ENCODE measurements at regions not wholly inside any gene's neighbourhood (a gene's known extent, or its start where the extent isn't known, plus 50 kb on each side); places are given as distances from the start of the nearest gene placed in this dataset.

DNA sequence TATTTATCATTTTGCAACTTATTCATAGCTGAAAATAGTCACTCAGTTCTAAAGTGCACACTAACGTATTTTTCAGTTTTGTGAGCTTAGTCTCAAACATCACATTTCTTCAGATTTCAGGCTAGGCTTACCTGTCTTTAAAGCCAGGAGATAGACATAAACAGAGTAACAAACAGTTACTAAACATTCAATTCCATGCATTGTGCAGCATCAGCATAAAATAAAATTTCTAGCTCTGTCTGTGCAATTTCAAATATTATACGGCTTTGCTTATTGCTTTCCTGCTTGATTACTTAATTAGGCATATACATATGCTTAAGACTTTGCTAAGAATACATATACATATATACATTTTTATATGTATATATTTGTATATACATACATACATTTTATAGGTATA, 637.0 kb downstream of the NR4A2 start:
- no peaks in the 10 kb centered on the region for H3K4me1 ChIP-seq (ENCODE audit: control insufficient read depth, insufficient read depth, low read length)
- H3K27me3 ChIP-seq (ENCODE audit: control insufficient read depth, insufficient read depth, low read length) = no peaks in the 10 kb centered on the region
- no peak overlapping the region for H3K27ac ChIP-seq (ENCODE audit: low read depth, low read length)
- no peaks in the 10 kb centered on the region for H3K9me3 ChIP-seq (ENCODE audit: control insufficient read depth, insufficient read depth, low read depth, low read length)
- H3K4me3 ChIP-seq (ENCODE audit: low read depth, low read length) = no peak overlapping the region
- no peaks in the 10 kb centered on the region for H3K36me3 ChIP-seq (ENCODE audit: control insufficient read depth, insufficient read depth, low read length)
- H3K9ac ChIP-seq (ENCODE audit: low read length) = no peak overlapping the region

DNA sequence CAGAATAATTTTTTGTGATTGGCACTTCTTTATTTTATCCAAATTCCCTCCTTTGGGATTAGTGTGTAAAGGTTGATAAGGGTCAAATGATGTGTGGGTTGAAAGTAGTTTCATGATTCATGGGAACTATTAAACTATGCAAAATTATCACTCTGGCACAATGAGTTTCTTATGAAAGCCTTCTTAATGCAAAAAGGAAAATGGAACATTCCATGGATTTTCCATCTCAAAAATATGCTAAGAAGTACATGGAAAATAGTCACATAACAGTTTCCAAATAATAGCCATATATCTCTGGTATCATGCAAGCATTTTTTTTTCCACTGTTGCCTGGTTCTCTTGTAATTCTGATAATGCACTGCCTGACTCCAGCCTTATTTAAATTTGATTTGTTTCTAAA, 639.7 kb downstream of the NR4A2 start:
- H3K27me3 ChIP-seq (ENCODE audit: control insufficient read depth, insufficient read depth, low read length) = no peaks in the 10 kb centered on the region
- H3K36me3 ChIP-seq (ENCODE audit: control insufficient read depth, insufficient read depth, low read length) = no peaks in the 10 kb centered on the region
- no peaks in the 10 kb centered on the region for H3K4me1 ChIP-seq (ENCODE audit: control insufficient read depth, insufficient read depth, low read length)
- H3K9me3 ChIP-seq (ENCODE audit: control insufficient read depth, insufficient read depth, low read depth, low read length) = no peaks in the 10 kb centered on the region
- H3K9ac ChIP-seq (ENCODE audit: low read length) = no peak overlapping the region
- no peak overlapping the region for H3K27ac ChIP-seq (ENCODE audit: low read depth, low read length)
- no peak overlapping the region for H3K4me3 ChIP-seq (ENCODE audit: low read depth, low read length)

DNA sequence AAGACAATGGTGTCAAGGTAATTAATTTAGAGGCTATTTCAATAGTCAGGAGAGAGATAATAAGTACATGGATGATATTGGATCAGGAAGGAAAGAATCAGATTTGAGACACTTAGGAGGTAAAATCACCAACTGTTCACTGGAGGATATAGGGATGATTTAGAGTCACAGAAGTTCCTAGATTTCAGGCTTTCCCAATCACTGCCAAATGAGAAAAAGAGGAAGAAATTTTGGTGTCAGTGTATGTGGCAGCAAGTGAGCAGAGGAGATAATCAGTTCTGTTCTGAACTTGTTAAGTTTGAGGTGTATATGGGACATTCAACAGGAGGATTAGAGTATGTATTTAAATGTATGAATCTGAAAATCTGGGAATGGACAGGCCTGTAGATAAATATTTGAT, 640.4 kb downstream of the NR4A2 start:
- Histone ChIP-seq H3K9me3 (ENCODE audit: control insufficient read depth, insufficient read depth, low read depth, low read length) (no peaks in the 10 kb centered on the region), H3K4me3 (ENCODE audit: low read depth, low read length) (no peak overlapping the region), H3K9ac (ENCODE audit: low read length) (no peak overlapping the region), H3K27ac (ENCODE audit: low read depth, low read length) (no peak overlapping the region), H3K36me3 (ENCODE audit: control insufficient read depth, insufficient read depth, low read length) (no peaks in the 10 kb centered on the region), H3K27me3 (ENCODE audit: control insufficient read depth, insufficient read depth, low read length) (no peaks in the 10 kb centered on the region), H3K4me1 (ENCODE audit: control insufficient read depth, insufficient read depth, low read length) (no peaks in the 10 kb centered on the region)

DNA sequence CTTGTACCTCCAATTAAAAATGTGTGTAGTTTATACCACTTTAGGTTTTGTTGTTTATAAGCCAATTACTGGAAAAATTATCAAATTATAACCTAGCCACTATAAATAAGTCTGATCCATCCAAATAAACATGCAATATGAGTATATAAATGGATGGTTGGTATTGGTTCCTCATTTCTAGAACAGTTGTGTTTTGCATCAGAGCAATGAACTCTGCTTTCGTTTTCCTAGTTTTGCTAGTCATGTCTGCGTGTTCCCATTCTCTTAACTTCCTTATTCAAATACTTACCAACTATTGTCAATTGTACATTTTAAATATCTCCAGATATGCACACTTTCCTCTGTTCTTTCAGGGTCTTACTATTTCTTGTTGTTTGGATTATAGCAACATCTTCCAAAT, 641.7 kb downstream of the NR4A2 start:
- no peak overlapping the region for H3K9ac ChIP-seq (ENCODE audit: low read length)
- H3K4me3 ChIP-seq (ENCODE audit: low read depth, low read length) = no peak overlapping the region
- H3K36me3 ChIP-seq (ENCODE audit: control insufficient read depth, insufficient read depth, low read length) = no peaks in the 10 kb centered on the region
- no peaks in the 10 kb centered on the region for H3K4me1 ChIP-seq (ENCODE audit: control insufficient read depth, insufficient read depth, low read length)
- H3K27ac ChIP-seq (ENCODE audit: low read depth, low read length) = no peak overlapping the region
- H3K27me3 ChIP-seq (ENCODE audit: control insufficient read depth, insufficient read depth, low read length) = no peaks in the 10 kb centered on the region
- H3K9me3 ChIP-seq (ENCODE audit: control insufficient read depth, insufficient read depth, low read depth, low read length) = no peaks in the 10 kb centered on the region

DNA sequence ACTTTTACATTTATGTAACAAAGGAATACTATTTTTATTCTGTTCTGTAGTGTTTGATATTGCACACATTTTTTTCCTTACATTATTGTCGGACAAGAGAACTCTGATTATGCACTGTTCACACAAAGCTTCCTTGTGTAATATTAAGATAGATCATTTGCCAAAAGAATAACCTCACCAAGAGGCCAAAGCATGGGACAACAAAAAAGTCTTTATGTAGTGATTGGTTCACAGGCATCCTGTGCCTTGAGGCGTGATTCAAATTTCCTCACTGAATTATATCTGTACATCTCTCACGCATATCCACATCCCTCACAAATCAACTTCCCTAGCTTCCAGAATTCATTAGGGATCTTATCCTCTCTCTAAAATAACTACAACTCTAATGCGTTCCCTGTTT, 642.7 kb downstream of the NR4A2 start:
- no peaks in the 10 kb centered on the region for H3K9me3 ChIP-seq (ENCODE audit: control insufficient read depth, insufficient read depth, low read depth, low read length)
- no peaks in the 10 kb centered on the region for H3K27me3 ChIP-seq (ENCODE audit: control insufficient read depth, insufficient read depth, low read length)
- no peaks in the 10 kb centered on the region for H3K4me1 ChIP-seq (ENCODE audit: control insufficient read depth, insufficient read depth, low read length)
- no peaks in the 10 kb centered on the region for H3K36me3 ChIP-seq (ENCODE audit: control insufficient read depth, insufficient read depth, low read length)
- no peak overlapping the region for H3K4me3 ChIP-seq (ENCODE audit: low read depth, low read length)
- no peak overlapping the region for H3K27ac ChIP-seq (ENCODE audit: low read depth, low read length)
- H3K9ac ChIP-seq (ENCODE audit: low read length) = no peak overlapping the region

DNA sequence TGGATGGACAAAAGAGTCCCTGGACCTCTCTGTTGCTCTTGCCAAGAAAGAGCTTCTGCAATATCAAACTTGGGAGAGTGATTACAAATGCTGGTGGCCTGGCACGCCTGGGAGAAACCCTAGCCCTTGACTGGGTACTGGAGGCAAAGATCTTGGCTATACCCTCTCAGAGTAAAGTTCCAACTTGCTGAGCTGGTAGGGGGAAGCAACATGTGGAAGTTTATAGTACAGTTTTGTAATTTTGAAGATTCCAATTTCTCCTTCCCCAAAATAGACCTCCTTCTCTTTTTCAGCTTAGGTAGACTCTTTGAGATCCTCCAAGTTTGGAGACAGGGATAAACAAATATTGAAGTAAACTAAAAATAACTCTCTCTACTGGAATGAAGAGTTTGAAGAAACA, 645.3 kb downstream of the NR4A2 start:
- Histone ChIP-seq H3K4me3 (ENCODE audit: low read depth, low read length) (no peak overlapping the region), H3K27ac (ENCODE audit: low read depth, low read length) (no peak overlapping the region), H3K9ac (ENCODE audit: low read length) (no peak overlapping the region), H3K27me3 (ENCODE audit: control insufficient read depth, insufficient read depth, low read length) (no peaks in the 10 kb centered on the region), H3K9me3 (ENCODE audit: control insufficient read depth, insufficient read depth, low read depth, low read length) (no peaks in the 10 kb centered on the region), H3K36me3 (ENCODE audit: control insufficient read depth, insufficient read depth, low read length) (no peaks in the 10 kb centered on the region), H3K4me1 (ENCODE audit: control insufficient read depth, insufficient read depth, low read length) (no peaks in the 10 kb centered on the region)

DNA sequence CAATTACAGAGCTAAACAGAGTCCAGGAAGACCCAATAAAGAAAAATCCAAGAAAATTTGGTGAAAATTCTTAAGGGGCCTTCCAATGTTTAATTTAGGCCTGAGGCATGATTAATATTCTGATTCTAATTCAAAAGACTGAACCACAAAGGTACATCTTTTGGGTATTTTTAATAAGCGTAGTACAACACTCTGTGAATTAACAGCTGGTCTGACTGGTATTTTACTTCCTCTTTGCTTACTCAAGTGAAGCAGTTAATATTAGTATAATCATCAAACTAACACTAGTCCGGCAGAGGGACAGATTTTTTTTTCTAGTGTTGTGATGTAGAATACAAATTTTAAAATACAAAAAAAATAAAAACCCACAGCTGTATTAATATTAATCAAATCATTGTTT, 652.9 kb downstream of the NR4A2 start:
- no peaks in the 10 kb centered on the region for H3K36me3 ChIP-seq (ENCODE audit: control insufficient read depth, insufficient read depth, low read length)
- no peak overlapping the region for H3K9ac ChIP-seq (ENCODE audit: low read length)
- no peak overlapping the region for H3K27ac ChIP-seq (ENCODE audit: low read depth, low read length)
- no peaks in the 10 kb centered on the region for H3K9me3 ChIP-seq (ENCODE audit: control insufficient read depth, insufficient read depth, low read depth, low read length)
- H3K27me3 ChIP-seq (ENCODE audit: control insufficient read depth, insufficient read depth, low read length) = no peaks in the 10 kb centered on the region
- H3K4me1 ChIP-seq (ENCODE audit: control insufficient read depth, insufficient read depth, low read length) = no peaks in the 10 kb centered on the region
- no peak overlapping the region for H3K4me3 ChIP-seq (ENCODE audit: low read depth, low read length)

DNA sequence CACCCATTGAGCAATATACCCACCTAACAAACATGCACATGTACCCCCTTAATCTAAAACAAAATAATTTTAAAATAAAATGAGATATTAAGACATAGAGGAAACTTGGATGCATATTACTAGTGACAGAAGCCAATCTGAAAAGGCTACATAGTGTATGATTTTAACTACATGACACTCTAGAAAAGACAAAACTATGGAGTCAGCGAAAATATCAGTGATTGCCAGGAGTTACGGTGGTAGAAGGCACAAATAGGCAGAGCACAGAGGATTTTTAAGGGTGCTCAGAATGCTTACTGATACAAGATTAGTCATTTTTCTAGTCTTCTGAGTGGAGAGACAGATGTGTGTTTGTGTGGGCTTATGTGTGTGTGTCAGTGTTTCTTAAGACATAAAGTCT, 656.6 kb downstream of the NR4A2 start:
- Histone ChIP-seq H3K9ac (ENCODE audit: low read length) (no peak overlapping the region), H3K27ac (ENCODE audit: low read depth, low read length) (no peak overlapping the region), H3K4me1 (ENCODE audit: control insufficient read depth, insufficient read depth, low read length) (no peaks in the 10 kb centered on the region), H3K36me3 (ENCODE audit: control insufficient read depth, insufficient read depth, low read length) (no peaks in the 10 kb centered on the region), H3K27me3 (ENCODE audit: control insufficient read depth, insufficient read depth, low read length) (no peaks in the 10 kb centered on the region), H3K9me3 (ENCODE audit: control insufficient read depth, insufficient read depth, low read depth, low read length) (peaks cover 5% of the 10 kb centered on the region; the same call in 1 of the 2 replicates), H3K4me3 (ENCODE audit: low read depth, low read length) (no peak overlapping the region)

DNA sequence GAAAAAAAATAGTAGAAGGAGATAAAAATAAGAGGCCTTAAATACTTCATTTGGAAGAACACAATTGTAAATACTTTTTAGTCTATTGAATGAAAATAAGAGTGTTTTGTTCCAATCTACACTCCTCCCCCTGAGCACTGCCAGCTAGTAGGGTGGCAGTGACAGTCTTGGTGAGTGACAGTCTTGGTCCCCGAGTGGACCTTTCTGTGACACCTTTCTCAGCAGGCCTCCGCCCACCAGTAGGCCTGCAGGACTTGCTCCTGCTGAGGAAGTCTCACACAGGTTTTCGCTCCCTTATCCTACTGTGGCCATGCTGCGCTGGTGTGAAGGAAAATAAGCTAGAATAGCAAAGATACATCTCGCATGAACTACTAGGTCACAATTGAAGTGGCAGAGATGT, 666.8 kb downstream of the NR4A2 start:
- no peaks in the 10 kb centered on the region for H3K9me3 ChIP-seq (ENCODE audit: control insufficient read depth, insufficient read depth, low read depth, low read length)
- no peak overlapping the region for H3K9ac ChIP-seq (ENCODE audit: low read length)
- no peaks in the 10 kb centered on the region for H3K27me3 ChIP-seq (ENCODE audit: control insufficient read depth, insufficient read depth, low read length)
- no peak overlapping the region for H3K4me3 ChIP-seq (ENCODE audit: low read depth, low read length)
- H3K4me1 ChIP-seq (ENCODE audit: control insufficient read depth, insufficient read depth, low read length) = no peaks in the 10 kb centered on the region
- H3K36me3 ChIP-seq (ENCODE audit: control insufficient read depth, insufficient read depth, low read length) = no peaks in the 10 kb centered on the region
- no peak overlapping the region for H3K27ac ChIP-seq (ENCODE audit: low read depth, low read length)

DNA sequence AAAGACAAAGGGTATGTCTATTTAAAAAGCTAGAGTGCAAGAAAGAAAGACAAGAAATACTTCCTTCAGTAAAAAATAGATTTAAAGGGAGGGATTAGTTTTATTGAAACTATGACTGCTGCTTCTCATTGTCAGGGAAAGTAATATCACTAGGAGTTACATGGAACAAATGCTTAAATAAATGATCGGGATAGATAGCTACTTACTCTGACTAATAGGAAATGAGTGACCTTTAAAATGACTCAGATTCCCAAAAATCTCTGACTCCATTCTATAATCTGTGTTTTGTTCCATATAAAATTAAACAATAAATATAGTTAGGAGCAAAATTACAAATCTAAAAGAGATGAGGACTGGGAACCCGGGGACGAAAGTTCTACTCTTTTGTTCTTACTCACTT, 669.3 kb downstream of the NR4A2 start:
- no peak overlapping the region for H3K9ac ChIP-seq (ENCODE audit: low read length)
- H3K27me3 ChIP-seq (ENCODE audit: control insufficient read depth, insufficient read depth, low read length) = no peaks in the 10 kb centered on the region
- no peak overlapping the region for H3K4me3 ChIP-seq (ENCODE audit: low read depth, low read length)
- no peak overlapping the region for H3K27ac ChIP-seq (ENCODE audit: low read depth, low read length)
- no peaks in the 10 kb centered on the region for H3K4me1 ChIP-seq (ENCODE audit: control insufficient read depth, insufficient read depth, low read length)
- no peaks in the 10 kb centered on the region for H3K36me3 ChIP-seq (ENCODE audit: control insufficient read depth, insufficient read depth, low read length)
- H3K9me3 ChIP-seq (ENCODE audit: control insufficient read depth, insufficient read depth, low read depth, low read length) = no peaks in the 10 kb centered on the region

DNA sequence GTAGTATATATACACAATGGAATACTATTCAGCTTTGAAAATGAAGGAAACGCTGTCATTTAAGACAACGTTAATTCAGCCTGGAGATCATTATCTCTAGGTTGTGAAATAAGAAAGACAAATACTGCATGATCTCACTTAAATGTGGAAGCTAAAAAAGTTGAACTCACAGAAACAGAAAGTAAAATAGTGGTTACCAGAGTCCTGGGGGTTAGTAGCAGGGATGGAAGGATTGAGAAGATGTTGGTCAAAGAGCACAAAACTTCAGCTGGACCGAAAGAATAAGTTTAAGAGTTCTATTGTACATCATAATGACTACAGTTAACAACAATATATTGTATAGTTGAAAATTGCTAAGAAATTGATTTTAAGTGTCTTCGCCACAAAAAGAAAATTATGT, 670.3 kb downstream of the NR4A2 start:
- no peak overlapping the region for H3K4me3 ChIP-seq (ENCODE audit: low read depth, low read length)
- no peaks in the 10 kb centered on the region for H3K9me3 ChIP-seq (ENCODE audit: control insufficient read depth, insufficient read depth, low read depth, low read length)
- no peak overlapping the region for H3K27ac ChIP-seq (ENCODE audit: low read depth, low read length)
- no peak overlapping the region for H3K9ac ChIP-seq (ENCODE audit: low read length)
- no peaks in the 10 kb centered on the region for H3K4me1 ChIP-seq (ENCODE audit: control insufficient read depth, insufficient read depth, low read length)
- H3K27me3 ChIP-seq (ENCODE audit: control insufficient read depth, insufficient read depth, low read length) = no peaks in the 10 kb centered on the region
- no peaks in the 10 kb centered on the region for H3K36me3 ChIP-seq (ENCODE audit: control insufficient read depth, insufficient read depth, low read length)

DNA sequence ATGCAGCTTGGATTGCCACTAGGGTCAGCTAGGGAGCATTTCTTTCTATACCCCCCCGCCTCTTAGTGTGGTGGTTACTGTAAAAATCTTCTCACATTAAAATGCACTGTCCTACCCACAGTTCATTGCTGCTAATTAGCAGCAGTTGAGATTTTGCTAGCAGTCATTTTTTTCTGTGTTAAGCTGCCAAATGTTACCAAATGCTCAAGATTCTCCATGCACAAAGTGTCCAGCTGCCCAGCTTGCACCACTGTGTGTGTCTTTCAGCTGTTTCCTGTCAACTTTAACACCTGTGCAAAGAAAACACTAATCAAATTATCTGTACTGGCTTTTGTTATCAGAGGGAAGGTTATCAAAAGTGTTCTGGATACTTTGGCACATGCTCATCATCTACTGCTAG, 679.3 kb downstream of the NR4A2 start:
- no peaks in the 10 kb centered on the region for H3K4me1 ChIP-seq (ENCODE audit: control insufficient read depth, insufficient read depth, low read length)

More for the DNA sequence above, 679.3 kb downstream of the NR4A2 start:
- Histone ChIP-seq H3K27me3 (ENCODE audit: control insufficient read depth, insufficient read depth, low read length) (no peaks in the 10 kb centered on the region), H3K9me3 (ENCODE audit: control insufficient read depth, insufficient read depth, low read depth, low read length) (no peaks in the 10 kb centered on the region), H3K36me3 (ENCODE audit: control insufficient read depth, insufficient read depth, low read length) (no peaks in the 10 kb centered on the region), H3K27ac (ENCODE audit: low read depth, low read length) (no peak overlapping the region), H3K4me3 (ENCODE audit: low read depth, low read length) (no peak overlapping the region), H3K9ac (ENCODE audit: low read length) (no peak overlapping the region)
